ENCODE measurements at regions not wholly inside any gene's neighbourhood (a gene's known extent, or its start where the extent isn't known, plus 50 kb on each side); places are given as distances from the start of the nearest gene placed in this dataset.

DNA sequence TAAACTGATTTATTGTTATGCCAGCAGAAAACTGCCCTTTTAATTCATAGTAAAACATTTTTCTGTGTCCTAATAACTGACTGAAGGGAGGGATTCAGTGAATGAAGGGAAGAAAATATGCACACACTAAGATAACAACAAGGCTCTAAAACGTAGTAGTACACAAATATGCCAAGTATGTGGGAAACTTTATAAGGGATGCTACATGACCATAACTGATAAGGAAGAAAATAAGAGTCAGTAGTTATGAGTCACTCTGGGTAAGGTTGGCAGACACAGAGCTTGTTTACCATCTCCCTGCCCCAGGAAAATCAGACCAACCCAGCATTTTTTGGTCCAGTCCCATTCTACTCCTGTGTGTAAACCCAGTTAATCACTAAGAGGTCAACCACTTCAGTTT is 124.2 kb downstream of the RPRM start:
- Histone ChIP-seq H3K36me3 (ENCODE audit: control insufficient read depth, low read length) (no peaks in the 10 kb centered on the region), H3K4me1 (ENCODE audit: control insufficient read depth, low read length) (no peaks in the 10 kb centered on the region), H3K27me3 (ENCODE audit: control insufficient read depth, low read length) (no peaks in the 10 kb centered on the region), H3K9me2 (replicated peaks; ENCODE audit: control insufficient read depth, low read length) (no peaks in the 10 kb centered on the region), H4K20me1 (ENCODE audit: control insufficient read depth, insufficient read depth, low read depth, low read length) (no peaks in the 10 kb centered on the region), H3K4me3 (ENCODE audit: low read length) (no peak overlapping the region), H3K4me2 (ENCODE audit: low read length) (no peak overlapping the region), H3K27ac (ENCODE audit: low read depth, low read length) (no peak overlapping the region), H3K9me3 (ENCODE audit: control insufficient read depth, insufficient read depth, low read length) (no peaks in the 10 kb centered on the region), H3F3A (ENCODE audit: control insufficient read depth, insufficient read depth) (no peaks in the 10 kb centered on the region), H3K79me2 (ENCODE audit: control insufficient read depth, low read length) (no peaks in the 10 kb centered on the region)
- no peak for TF ChIP-seq EZH2phosphoT487 (IDR thresholded peaks at IDR 0.05; ENCODE audit: borderline replicate concordance, low read length)
- TF ChIP-seq, protein P1, sequence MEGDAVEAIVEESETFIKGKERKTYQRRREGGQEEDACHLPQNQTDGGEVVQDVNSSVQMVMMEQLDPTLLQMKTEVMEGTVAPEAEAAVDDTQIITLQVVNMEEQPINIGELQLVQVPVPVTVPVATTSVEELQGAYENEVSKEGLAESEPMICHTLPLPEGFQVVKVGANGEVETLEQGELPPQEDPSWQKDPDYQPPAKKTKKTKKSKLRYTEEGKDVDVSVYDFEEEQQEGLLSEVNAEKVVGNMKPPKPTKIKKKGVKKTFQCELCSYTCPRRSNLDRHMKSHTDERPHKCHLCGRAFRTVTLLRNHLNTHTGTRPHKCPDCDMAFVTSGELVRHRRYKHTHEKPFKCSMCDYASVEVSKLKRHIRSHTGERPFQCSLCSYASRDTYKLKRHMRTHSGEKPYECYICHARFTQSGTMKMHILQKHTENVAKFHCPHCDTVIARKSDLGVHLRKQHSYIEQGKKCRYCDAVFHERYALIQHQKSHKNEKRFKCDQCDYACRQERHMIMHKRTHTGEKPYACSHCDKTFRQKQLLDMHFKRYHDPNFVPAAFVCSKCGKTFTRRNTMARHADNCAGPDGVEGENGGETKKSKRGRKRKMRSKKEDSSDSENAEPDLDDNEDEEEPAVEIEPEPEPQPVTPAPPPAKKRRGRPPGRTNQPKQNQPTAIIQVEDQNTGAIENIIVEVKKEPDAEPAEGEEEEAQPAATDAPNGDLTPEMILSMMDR (IDR thresholded peaks at IDR 0.05; ENCODE audit: low read depth, low read length, poor library complexity, severe bottlenecking), result no peak

DNA sequence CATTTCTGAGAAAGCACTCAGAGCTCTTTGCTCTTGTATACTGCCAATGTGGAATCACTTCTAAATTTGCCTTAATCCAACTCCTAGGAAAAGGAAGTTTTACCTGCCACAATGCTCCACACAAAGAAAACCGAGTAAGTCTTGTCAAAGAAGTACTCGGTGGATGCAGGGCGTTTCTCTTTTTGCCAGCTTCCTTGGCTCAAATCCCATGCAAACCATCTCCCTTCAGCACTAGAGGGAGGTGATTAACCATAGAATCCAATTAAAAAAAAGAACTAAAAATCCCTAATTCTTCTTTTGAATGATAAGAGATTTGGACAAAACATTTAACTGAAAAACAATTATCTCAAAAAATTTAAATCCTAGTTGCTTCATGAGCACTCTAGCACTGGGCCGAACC is 129.0 kb downstream of the RPRM start:
- Histone ChIP-seq H3K4me3 (ENCODE audit: low read length) (no peak overlapping the region), H3K4me2 (ENCODE audit: low read length) (no peak overlapping the region), H3K27me3 (ENCODE audit: control insufficient read depth, low read length) (no peaks in the 10 kb centered on the region), H3K27ac (ENCODE audit: low read depth, low read length) (no peak overlapping the region), H3K9me3 (ENCODE audit: control insufficient read depth, insufficient read depth, low read length) (no peaks in the 10 kb centered on the region), H3K36me3 (ENCODE audit: control insufficient read depth, low read length) (no peaks in the 10 kb centered on the region), H4K20me1 (ENCODE audit: control insufficient read depth, insufficient read depth, low read depth, low read length) (no peaks in the 10 kb centered on the region), H3F3A (ENCODE audit: control insufficient read depth, insufficient read depth) (no peaks in the 10 kb centered on the region), H3K9me2 (replicated peaks; ENCODE audit: control insufficient read depth, low read length) (no peaks in the 10 kb centered on the region), H3K4me1 (ENCODE audit: control insufficient read depth, low read length) (no peaks in the 10 kb centered on the region), H3K79me2 (ENCODE audit: control insufficient read depth, low read length) (no peaks in the 10 kb centered on the region)
- no peak for TF ChIP-seq EZH2phosphoT487 (IDR thresholded peaks at IDR 0.05; ENCODE audit: borderline replicate concordance, low read length)
- TF ChIP-seq, protein P1 (IDR thresholded peaks at IDR 0.05; ENCODE audit: low read depth, low read length, poor library complexity, severe bottlenecking), result no peak

DNA sequence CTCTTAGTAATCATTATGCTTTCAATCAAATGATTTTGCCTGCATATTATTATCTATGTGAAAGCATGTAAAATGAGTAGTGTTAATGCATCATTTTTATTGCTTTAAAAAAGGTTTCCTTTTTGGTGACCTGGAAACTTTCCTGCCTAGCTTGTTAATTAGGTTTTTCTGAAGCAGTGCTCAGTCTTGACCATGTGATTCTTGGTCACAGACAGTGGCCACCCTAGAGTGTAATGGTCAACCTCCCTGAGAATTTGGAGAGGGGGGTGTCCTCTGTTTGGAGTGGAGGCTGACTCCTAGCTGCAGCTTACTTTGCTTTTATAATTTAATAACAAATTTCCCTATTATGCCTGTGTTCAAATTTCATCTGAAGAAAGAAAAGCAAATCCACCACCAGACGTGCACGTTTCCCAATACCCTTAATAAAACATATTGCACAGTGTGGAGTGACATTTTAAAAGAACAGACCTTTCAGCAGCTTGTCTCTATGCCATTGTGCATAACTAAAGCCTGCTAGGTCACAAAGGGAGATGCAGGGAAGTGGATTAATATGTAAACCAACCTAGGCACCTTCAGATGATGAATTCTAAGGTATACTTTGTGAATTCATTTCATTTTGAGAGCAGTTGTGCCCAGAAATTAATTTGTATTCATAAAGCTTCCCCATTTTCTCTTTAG is 130.6 kb downstream of the RPRM start:
- no peak overlapping the region for H3K4me3 ChIP-seq (ENCODE audit: low read length)
- no peak overlapping the region for H3K4me2 ChIP-seq (ENCODE audit: low read length)
- no peaks in the 10 kb centered on the region for H4K20me1 ChIP-seq (ENCODE audit: control insufficient read depth, insufficient read depth, low read depth, low read length)
- H3K9me2 ChIP-seq (replicated peaks; ENCODE audit: control insufficient read depth, low read length), result no peaks in the 10 kb centered on the region
- no peak for TF ChIP-seq EZH2phosphoT487 (IDR thresholded peaks at IDR 0.05; ENCODE audit: borderline replicate concordance, low read length)
- TF ChIP-seq, protein P1 (IDR thresholded peaks at IDR 0.05; ENCODE audit: low read depth, low read length, poor library complexity, severe bottlenecking), result no peak
- no peaks in the 10 kb centered on the region for H3K9me3 ChIP-seq (ENCODE audit: control insufficient read depth, insufficient read depth, low read length)
- H3K27me3 ChIP-seq (ENCODE audit: control insufficient read depth, low read length), result no peaks in the 10 kb centered on the region
- no peaks in the 10 kb centered on the region for H3K4me1 ChIP-seq (ENCODE audit: control insufficient read depth, low read length)
- no peaks in the 10 kb centered on the region for H3F3A ChIP-seq (ENCODE audit: control insufficient read depth, insufficient read depth)
- no peak overlapping the region for H3K27ac ChIP-seq (ENCODE audit: low read depth, low read length)
- no peaks in the 10 kb centered on the region for H3K79me2 ChIP-seq (ENCODE audit: control insufficient read depth, low read length)
- H3K36me3 ChIP-seq (ENCODE audit: control insufficient read depth, low read length), result no peaks in the 10 kb centered on the region

All from DOHH2 (cell line).